ENCODE measurements at regions not wholly inside any gene's neighbourhood (a gene's known extent, or its start where the extent isn't known, plus 50 kb on each side); places are given as distances from the start of the nearest gene placed in this dataset.

DNA sequence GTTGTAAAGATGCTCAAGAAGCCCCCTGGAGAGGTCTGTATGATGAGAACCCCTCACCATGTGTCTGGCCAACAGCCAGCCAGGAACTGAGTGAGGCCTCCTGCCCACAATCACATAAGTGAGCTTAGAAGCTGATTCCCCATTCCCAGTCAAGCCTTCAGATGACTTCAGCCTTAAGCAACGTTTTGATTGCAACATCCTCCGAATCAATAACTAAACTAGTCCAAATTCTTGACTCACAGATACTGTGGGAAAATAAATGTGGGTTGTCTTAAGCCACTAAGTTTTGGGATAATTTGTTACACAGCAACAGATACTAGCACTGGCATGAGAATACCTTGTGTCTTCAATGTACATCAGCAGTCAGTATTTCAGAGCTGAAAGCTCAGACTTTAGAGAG is 54.5 kb upstream of the HS3ST4 start:
- H3K4me1 ChIP-seq: no peaks in the 10 kb centered on the region
- no peak overlapping the region for H3K27ac ChIP-seq
- TF ChIP-seq, protein P1, sequence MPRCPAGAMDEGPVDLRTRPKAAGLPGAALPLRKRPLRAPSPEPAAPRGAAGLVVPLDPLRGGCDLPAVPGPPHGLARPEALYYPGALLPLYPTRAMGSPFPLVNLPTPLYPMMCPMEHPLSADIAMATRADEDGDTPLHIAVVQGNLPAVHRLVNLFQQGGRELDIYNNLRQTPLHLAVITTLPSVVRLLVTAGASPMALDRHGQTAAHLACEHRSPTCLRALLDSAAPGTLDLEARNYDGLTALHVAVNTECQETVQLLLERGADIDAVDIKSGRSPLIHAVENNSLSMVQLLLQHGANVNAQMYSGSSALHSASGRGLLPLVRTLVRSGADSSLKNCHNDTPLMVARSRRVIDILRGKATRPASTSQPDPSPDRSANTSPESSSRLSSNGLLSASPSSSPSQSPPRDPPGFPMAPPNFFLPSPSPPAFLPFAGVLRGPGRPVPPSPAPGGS (IDR thresholded peaks at IDR 0.05): no peak
- TF ChIP-seq FOSL2 (IDR thresholded peaks at IDR 0.05) (no peak), FOSL2 (CRISPR knock-in tag; IDR thresholded peaks at IDR 0.05) (no peak), SREBF2 (IDR thresholded peaks at IDR 0.05) (no peak), NFE2L2 (conservative IDR thresholded peaks at IDR 0.05; ENCODE audit: low read length) (no peak), RCOR1 (IDR thresholded peaks at IDR 0.05; ENCODE audit: low read depth, low read length) (no peak), MAFK (IDR thresholded peaks at IDR 0.05; ENCODE audit: partially characterized antibody) (no peak), RARB (CRISPR knock-in tag; IDR thresholded peaks at IDR 0.05) (no peak), BHLHE40 (IDR thresholded peaks at IDR 0.05; ENCODE audit: low read depth, low read length) (no peak), ZC3H11A (IDR thresholded peaks at IDR 0.05) (no peak), PHF8 (IDR thresholded peaks at IDR 0.05; ENCODE audit: borderline replicate concordance, low read depth) (no peak), EHMT2 (IDR thresholded peaks at IDR 0.05; ENCODE audit: low read depth) (no peak), ZSCAN20 (CRISPR knock-in tag; IDR thresholded peaks at IDR 0.05) (no peak), ZNF302 (CRISPR knock-in tag; IDR thresholded peaks at IDR 0.05) (no peak), EP300 (IDR thresholded peaks at IDR 0.05) (no peak)
- TF ChIP-seq, protein P2, sequence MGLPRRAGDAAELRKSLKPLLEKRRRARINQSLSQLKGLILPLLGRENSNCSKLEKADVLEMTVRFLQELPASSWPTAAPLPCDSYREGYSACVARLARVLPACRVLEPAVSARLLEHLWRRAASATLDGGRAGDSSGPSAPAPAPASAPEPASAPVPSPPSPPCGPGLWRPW (IDR thresholded peaks at IDR 0.05): no peak
- TF ChIP-seq, protein P3, sequence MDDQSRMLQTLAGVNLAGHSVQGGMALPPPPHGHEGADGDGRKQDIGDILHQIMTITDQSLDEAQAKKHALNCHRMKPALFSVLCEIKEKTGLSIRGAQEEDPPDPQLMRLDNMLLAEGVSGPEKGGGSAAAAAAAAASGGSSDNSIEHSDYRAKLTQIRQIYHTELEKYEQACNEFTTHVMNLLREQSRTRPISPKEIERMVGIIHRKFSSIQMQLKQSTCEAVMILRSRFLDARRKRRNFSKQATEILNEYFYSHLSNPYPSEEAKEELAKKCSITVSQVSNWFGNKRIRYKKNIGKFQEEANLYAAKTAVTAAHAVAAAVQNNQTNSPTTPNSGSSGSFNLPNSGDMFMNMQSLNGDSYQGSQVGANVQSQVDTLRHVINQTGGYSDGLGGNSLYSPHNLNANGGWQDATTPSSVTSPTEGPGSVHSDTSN (IDR thresholded peaks at IDR 0.05): no peak
- CTCF ChIA-PET: no interaction called here
- ATAC-seq (no peak), FAIRE-seq (no peak), DNase-seq (ENCODE audit: low read depth in 1 of 2, low spot score in 1 of 2) (no peak)
- 0% methylated on average over 2 of the region's 2 CpGs for WGBS (ENCODE audit: missing lambda C conversion rate)
- no peak overlapping the region for H3K4me3 ChIP-seq
- no peaks in the 10 kb centered on the region for H3K9me3 ChIP-seq
- POLR2A ChIA-PET: no interaction called here
- no peak overlapping the region for H3K4me2 ChIP-seq

DNA sequence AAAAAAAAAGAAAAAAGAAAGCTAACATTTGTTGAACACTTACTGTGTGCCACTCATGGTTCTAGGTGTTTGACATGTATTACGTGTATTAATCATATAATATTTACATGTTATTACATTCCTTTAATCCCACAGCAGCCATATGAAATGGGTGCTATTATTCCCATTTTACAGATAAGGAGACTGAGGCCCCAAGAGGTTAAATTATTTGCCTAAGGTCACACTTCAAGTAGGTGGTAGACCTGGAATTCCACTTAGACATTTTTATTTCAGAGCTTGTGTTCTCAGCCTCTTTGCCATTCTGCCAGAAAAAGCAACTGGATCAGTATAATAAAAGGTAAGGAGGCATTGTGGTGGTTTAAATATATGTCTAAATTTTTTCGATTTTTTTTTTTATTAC is 55.1 kb upstream of the HS3ST4 start:
- CTCF ChIA-PET: no interaction called here
- WGBS (ENCODE audit: missing lambda C conversion rate): 6% methylated on average over 2 of the region's 2 CpGs
- TF ChIP-seq CBX8 (IDR thresholded peaks at IDR 0.05): no peak
- no peak for TF ChIP-seq RAD21 (conservative IDR thresholded peaks at IDR 0.05 in 1 of 2, IDR thresholded peaks at IDR 0.05 in 1 of 2)
- TF ChIP-seq, protein P4, sequence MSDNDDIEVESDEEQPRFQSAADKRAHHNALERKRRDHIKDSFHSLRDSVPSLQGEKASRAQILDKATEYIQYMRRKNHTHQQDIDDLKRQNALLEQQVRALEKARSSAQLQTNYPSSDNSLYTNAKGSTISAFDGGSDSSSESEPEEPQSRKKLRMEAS (IDR thresholded peaks at IDR 0.05): no peak
- TF ChIP-seq, protein P5, sequence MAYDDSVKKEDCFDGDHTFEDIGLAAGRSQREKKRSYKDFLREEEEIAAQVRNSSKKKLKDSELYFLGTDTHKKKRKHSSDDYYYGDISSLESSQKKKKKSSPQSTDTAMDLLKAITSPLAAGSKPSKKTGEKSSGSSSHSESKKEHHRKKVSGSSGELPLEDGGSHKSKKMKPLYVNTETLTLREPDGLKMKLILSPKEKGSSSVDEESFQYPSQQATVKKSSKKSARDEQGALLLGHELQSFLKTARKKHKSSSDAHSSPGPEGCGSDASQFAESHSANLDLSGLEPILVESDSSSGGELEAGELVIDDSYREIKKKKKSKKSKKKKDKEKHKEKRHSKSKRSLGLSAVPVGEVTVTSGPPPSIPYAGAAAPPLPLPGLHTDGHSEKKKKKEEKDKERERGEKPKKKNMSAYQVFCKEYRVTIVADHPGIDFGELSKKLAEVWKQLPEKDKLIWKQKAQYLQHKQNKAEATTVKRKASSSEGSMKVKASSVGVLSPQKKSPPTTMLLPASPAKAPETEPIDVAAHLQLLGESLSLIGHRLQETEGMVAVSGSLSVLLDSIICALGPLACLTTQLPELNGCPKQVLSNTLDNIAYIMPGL (CRISPR knock-in tag; IDR thresholded peaks at IDR 0.05; ENCODE audit: borderline replicate concordance): no peak
- no peak for TF ChIP-seq HOXB13 (CRISPR knock-in tag; IDR thresholded peaks at IDR 0.05; ENCODE audit: low read depth)
- no peak for TF ChIP-seq EHF (CRISPR knock-in tag; IDR thresholded peaks at IDR 0.05)
- no peak for TF ChIP-seq POLR2A (IDR thresholded peaks at IDR 0.05; ENCODE audit: low read length)
- no peak for TF ChIP-seq ZNF302 (CRISPR knock-in tag; IDR thresholded peaks at IDR 0.05)
- no peak for TF ChIP-seq FOXS1 (CRISPR knock-in tag; IDR thresholded peaks at IDR 0.05)
- TF ChIP-seq JUNB (IDR thresholded peaks at IDR 0.05): no peak
- TF ChIP-seq FOSB (CRISPR knock-in tag; IDR thresholded peaks at IDR 0.05): no peak
- no peak for TF ChIP-seq NPAS2 (CRISPR knock-in tag; IDR thresholded peaks at IDR 0.05; ENCODE audit: borderline replicate concordance)
- TF ChIP-seq HOXB5 (CRISPR knock-in tag; IDR thresholded peaks at IDR 0.05): no peak
- TF ChIP-seq RFX5 (IDR thresholded peaks at IDR 0.05): no peak
- TF ChIP-seq, protein P3 (IDR thresholded peaks at IDR 0.05): no peak
- no peak for TF ChIP-seq RNF2 (IDR thresholded peaks at IDR 0.05; ENCODE audit: borderline replicate concordance, low read depth)
- TF ChIP-seq, protein P6, sequence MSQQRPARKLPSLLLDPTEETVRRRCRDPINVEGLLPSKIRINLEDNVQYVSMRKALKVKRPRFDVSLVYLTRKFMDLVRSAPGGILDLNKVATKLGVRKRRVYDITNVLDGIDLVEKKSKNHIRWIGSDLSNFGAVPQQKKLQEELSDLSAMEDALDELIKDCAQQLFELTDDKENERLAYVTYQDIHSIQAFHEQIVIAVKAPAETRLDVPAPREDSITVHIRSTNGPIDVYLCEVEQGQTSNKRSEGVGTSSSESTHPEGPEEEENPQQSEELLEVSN (IDR thresholded peaks at IDR 0.05; ENCODE audit: borderline replicate concordance, low read depth): no peak

More for the DNA sequence above, 55.1 kb upstream of the HS3ST4 start:
- no peaks in the 10 kb centered on the region for H3K9me3 ChIP-seq
- no peak for FAIRE-seq
- no peaks in the 10 kb centered on the region for H3K4me1 ChIP-seq
- DNase-seq (ENCODE audit: low read depth in 1 of 2, low spot score in 1 of 2): no peak
- POLR2A ChIA-PET: interaction anchor here (0.6 kb wide), 1 partner anchor 120 kb away, joined by 6 read pairs; no protein-coding TSS in a partner anchor
- no peak overlapping the region for H3K4me2 ChIP-seq
- no peak overlapping the region for H3K4me3 ChIP-seq
- H3K27ac ChIP-seq: no peak overlapping the region
- no peak for ATAC-seq
